SK-N-MC (cell line): ENCODE measurements at regions not wholly inside any gene's neighbourhood (a gene's known extent, or its start where the extent isn't known, plus 50 kb on each side); places are given as distances from the start of the nearest gene placed in this dataset.
"Not testable (repeated sequence)": the region's sequence is repeated elsewhere in the genome, so short reads cannot be mapped to it uniquely, and the experiment has no call there.

Experiments used
- DNase-seq: peaks from one replicate; pipeline ENCODE4 v3.0.0-alpha.2; 2011; ENCODE audit warnings: low read depth, low spot score
- H3K27ac ChIP-seq: fragments of 200-600 bp; sonication (generic); 2 replicates; pipeline ENCODE4 v1.5.1; 2016; ENCODE audit warnings: mixed run types
- H3K36me3 ChIP-seq: fragments of 200-600 bp; sonication (generic); 2 replicates; pipeline ENCODE4 v1.6.1; 2017; ENCODE audit warnings: antibody characterized with exemption, low read length, mixed read lengths; ENCODE audit not compliant: insufficient read depth
- H3K4me3 ChIP-seq: fragments of 200-600 bp; sonication (generic); 2 replicates; pipeline ENCODE4 v1.5.1; 2016
- H3K9ac ChIP-seq: fragments of 200-600 bp; sonication (generic); 2 replicates; pipeline ENCODE4 v1.8.0; 2017; ENCODE audit warnings: mixed run types, mixed read lengths; ENCODE audit not compliant: insufficient read length
- H3K9me3 ChIP-seq: fragments of 200-600 bp; sonication (generic); 2 replicates; pipeline ENCODE4 v1.6.1; 2017; ENCODE audit warnings: low read depth, mild to moderate bottlenecking, antibody characterized with exemption, low read length, moderate library complexity, mixed read lengths
- EZH2 ChIP-seq: fragments of 200-600 bp; sonication (generic); IDR thresholded peaks from one replicate; pipeline ENCODE4 v1.6.1; 2017; ENCODE audit warnings: antibody characterized with exemption
- FOXP2 ChIP-seq: optimal IDR thresholded peaks from 2 replicates; pipeline ENCODE3; 2011; ENCODE audit warnings: mild to moderate bottlenecking, moderate library complexity; ENCODE audit not compliant: insufficient read depth; ENCODE audit errors: extremely low read length, control extremely low read depth
- POLR2AphosphoS5 ChIP-seq: IDR thresholded peaks from 2 replicates; pipeline ENCODE4 v1.6.1; 2012; ENCODE audit warnings: mild to moderate bottlenecking, low read depth, low read length, borderline replicate concordance

GRCh38 chr4:158341896-158342295, 131.6 kb downstream of the TMEM144 start:
- DNase-seq = no peak
- H3K9me3 ChIP-seq = no peaks in the 10 kb centered on the region
- H3K4me3 ChIP-seq = no peak overlapping the region
- no peak overlapping the region for H3K9ac ChIP-seq
- no peaks in the 10 kb centered on the region for H3K36me3 ChIP-seq
- H3K27ac ChIP-seq = no peak overlapping the region
- no peak for TF ChIP-seq POLR2AphosphoS5
- no peak for TF ChIP-seq FOXP2
- TF ChIP-seq EZH2 = no peak

- peak; percentile 96 for DNase-seq
- TF ChIP-seq POLR2AphosphoS5 = peak; percentile 63
- no peak for TF ChIP-seq EZH2
- Histone ChIP-seq H3K9me3 (no peaks in the 10 kb centered on the region), H3K9ac (no peak overlapping the region), H3K27ac (peak overlapping the region; percentile 74), H3K36me3 (no peaks in the 10 kb centered on the region), H3K4me3 (peak overlapping the region; percentile 58)
These were observed 136.3 kb downstream of the TMEM144 start for GRCh38 chr4:158346576-158346975.

- no peaks in the 10 kb centered on the region for H3K9me3 ChIP-seq
- no peak for DNase-seq
- H3K9ac ChIP-seq = no peak overlapping the region
- H3K27ac ChIP-seq = no peak overlapping the region
- H3K4me3 ChIP-seq = no peak overlapping the region
- H3K36me3 ChIP-seq = no peaks in the 10 kb centered on the region
- TF ChIP-seq EZH2 (no peak), POLR2AphosphoS5 (no peak), FOXP2 (no peak)
These were observed 137.3 kb downstream of the TMEM144 start for GRCh38 chr4:158347556-158347955.

GRCh38 chr4:158350161-158350560, 139.9 kb downstream of the TMEM144 start:
- H3K36me3 ChIP-seq = no peaks in the 10 kb centered on the region
- no peak for TF ChIP-seq EZH2
- no peak for TF ChIP-seq POLR2AphosphoS5
- no peak for TF ChIP-seq FOXP2
- DNase-seq = no peak

GRCh38 chr4:158353541-158354304, 143.4 kb downstream of the TMEM144 start:
- no peak for TF ChIP-seq POLR2AphosphoS5
- TF ChIP-seq EZH2 = no peak
- no peak for TF ChIP-seq FOXP2
- no peaks in the 10 kb centered on the region for H3K9me3 ChIP-seq
- H3K9ac ChIP-seq = no peak overlapping the region
- H3K27ac ChIP-seq = no peak overlapping the region
- H3K4me3 ChIP-seq = no peak overlapping the region
- no peaks in the 10 kb centered on the region for H3K36me3 ChIP-seq
- no peak for DNase-seq

More at GRCh38 chr4:158350161-158350560, 139.9 kb downstream of the TMEM144 start:
- no peak overlapping the region for H3K27ac ChIP-seq
- H3K4me3 ChIP-seq = no peak overlapping the region
- H3K9ac ChIP-seq = no peak overlapping the region
- H3K9me3 ChIP-seq = no peaks in the 10 kb centered on the region

- Histone ChIP-seq H3K36me3 (no peaks in the 10 kb centered on the region), H3K9ac (no peak overlapping the region), H3K4me3 (no peak overlapping the region), H3K9me3 (no peaks in the 10 kb centered on the region), H3K27ac (no peak overlapping the region)
- TF ChIP-seq EZH2 = no peak
- no peak for TF ChIP-seq FOXP2
- no peak for TF ChIP-seq POLR2AphosphoS5
- DNase-seq = no peak
These were observed 146.0 kb downstream of the TMEM144 start for GRCh38 chr4:158356301-158356700.

GRCh38 chr4:158367932-158368441, 153.7 kb upstream of the RXFP1 start:
- not testable (repeated sequence) for H3K9me3 ChIP-seq, DNase-seq, H3K4me3 ChIP-seq, H3K27ac ChIP-seq, H3K36me3 ChIP-seq, H3K9ac ChIP-seq

- no peak overlapping the region for H3K9ac ChIP-seq
- H3K9me3 ChIP-seq = no peaks in the 10 kb centered on the region
- no peak for DNase-seq
- no peak overlapping the region for H3K4me3 ChIP-seq
- no peaks in the 10 kb centered on the region for H3K36me3 ChIP-seq
- H3K27ac ChIP-seq = no peak overlapping the region
- TF ChIP-seq FOXP2 = no peak
- no peak for TF ChIP-seq EZH2
- no peak for TF ChIP-seq POLR2AphosphoS5
These were observed 150.5 kb upstream of the RXFP1 start for GRCh38 chr4:158371158-158371557.

- Histone ChIP-seq H3K27ac (no peak overlapping the region), H3K4me3 (no peak overlapping the region), H3K9ac (no peak overlapping the region), H3K36me3 (no peaks in the 10 kb centered on the region), H3K9me3 (no peaks in the 10 kb centered on the region)
- TF ChIP-seq POLR2AphosphoS5 (no peak), EZH2 (no peak), FOXP2 (no peak)
- no peak for DNase-seq
These were observed 147.4 kb upstream of the RXFP1 start for GRCh38 chr4:158374318-158374717.
